Bone marrow (tissue), 2 donors: ENCODE measurements at regions not wholly inside any gene's neighbourhood (a gene's known extent, or its start where the extent isn't known, plus 50 kb on each side); places are given as distances from the start of the nearest gene placed in this dataset.

Source experiments
- DNase-seq, 2 donors: peaks; one replicate each; lab custom pipeline; 2025; lab: John Stamatoyannopoulos, UW

DNA sequence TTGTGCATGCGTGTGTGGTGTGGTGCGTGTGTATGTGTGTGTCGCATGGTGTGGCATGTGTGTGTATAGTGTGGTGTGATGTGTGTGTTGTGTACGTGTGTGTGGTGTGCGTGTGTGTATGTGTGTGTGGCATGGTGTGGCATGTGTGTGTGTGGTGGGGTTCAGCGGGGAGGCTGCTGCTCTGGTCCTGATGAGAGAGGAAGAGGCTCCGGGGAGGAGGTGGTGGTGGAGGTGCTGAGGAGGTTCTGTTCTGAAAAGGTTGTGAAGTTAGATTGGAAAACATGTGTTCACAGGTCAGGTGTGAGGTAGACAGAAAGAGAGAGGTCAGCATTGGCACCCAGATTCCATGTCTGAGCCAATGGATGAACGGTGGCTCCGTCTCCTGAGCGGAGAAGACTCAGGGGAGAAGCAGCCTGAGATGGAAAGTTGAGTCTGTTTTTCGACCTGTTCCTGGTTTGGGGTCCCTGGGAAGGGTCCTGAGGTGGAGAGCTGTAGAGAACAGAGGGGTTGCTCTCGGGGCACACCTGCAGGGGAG lies 67.2 kb upstream of the HDAC4 start:
- DNase-seq: no peak

- DNase-seq: no peak
Measured at GRCh38 chr2:239467281-239467955, 66.6 kb upstream of the HDAC4 start.

DNA sequence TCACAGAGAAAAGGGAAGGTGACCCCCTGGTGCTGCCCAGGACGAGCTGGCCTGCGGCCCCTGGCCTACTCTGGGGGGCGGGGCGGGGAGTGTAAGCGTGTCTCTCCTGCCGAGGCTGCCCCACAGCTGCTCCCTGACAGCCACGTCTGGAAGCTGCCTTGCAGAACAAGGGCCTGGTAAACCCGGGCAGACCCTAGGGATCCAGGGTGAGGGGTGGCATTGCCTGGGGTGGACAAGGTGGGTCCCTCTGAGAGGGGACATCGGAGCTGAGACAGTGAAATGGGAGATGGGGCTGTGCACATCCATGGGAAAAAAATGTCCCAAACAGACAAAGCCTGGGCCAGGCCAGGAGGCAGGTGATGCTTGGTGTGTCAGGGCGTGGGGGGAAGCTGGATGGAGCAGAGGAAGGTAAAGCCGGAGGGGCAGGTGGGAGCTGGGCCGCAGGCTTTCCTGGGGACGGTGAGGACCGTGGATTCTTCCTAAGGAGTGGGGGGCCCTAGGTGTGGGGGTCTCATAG lies 66.0 kb upstream of the HDAC4 start:
- DNase-seq: no peak

GRCh38 chr2:239466061-239466754 lies 65.4 kb upstream of the HDAC4 start:
- no peak for DNase-seq

DNA sequence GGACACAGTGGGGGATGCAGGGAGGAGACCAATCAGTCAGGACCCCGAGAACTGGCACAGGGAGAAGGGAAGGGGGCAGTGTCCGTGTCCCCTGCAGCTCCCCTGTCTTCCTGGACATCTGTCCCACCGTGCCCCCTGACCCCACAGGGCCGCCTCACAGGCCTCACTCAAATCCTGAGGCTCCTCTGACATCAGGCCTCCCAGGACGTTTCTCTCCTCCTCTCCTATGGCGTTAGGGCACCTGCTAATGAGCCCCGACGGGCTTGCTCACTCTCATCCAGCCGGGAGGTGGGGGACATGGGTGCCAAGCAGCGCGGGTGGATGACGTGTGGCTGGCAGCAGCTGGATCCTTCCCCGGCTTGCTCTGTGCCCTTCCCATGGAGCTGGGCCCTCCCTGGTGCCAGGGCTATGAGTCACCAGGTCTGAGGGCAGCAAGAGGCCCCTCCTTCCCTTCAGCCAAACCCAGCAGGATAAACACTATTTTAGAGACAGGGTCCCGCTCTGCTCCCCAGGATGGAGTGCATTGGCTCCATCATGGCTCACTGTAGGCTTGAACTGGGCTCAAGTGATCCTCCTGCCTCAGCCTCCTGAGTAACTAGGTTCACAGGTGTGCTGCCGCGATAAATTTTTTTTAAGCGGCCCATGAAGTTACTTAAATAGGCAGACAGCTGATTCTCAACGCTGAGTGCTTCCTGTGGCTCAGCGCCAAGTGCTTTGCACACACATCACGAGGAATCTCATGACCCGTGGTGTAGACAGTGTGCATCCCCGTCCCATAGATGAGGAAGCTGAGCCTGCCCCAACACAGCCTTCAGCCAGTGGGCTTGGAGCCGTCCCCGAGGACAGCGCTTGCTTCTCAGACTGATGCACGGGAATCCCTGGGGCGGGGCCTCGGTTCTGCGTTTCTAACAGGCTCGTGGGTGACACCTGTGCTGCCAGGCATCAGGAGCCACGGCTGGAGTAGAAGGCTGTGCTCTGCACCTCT lies 64.5 kb upstream of the HDAC4 start:
- peak in 1 of 2 donors; percentile 37 for DNase-seq

GRCh38 chr2:239464166-239465016 lies 63.6 kb upstream of the HDAC4 start:
- no peak for DNase-seq

DNA sequence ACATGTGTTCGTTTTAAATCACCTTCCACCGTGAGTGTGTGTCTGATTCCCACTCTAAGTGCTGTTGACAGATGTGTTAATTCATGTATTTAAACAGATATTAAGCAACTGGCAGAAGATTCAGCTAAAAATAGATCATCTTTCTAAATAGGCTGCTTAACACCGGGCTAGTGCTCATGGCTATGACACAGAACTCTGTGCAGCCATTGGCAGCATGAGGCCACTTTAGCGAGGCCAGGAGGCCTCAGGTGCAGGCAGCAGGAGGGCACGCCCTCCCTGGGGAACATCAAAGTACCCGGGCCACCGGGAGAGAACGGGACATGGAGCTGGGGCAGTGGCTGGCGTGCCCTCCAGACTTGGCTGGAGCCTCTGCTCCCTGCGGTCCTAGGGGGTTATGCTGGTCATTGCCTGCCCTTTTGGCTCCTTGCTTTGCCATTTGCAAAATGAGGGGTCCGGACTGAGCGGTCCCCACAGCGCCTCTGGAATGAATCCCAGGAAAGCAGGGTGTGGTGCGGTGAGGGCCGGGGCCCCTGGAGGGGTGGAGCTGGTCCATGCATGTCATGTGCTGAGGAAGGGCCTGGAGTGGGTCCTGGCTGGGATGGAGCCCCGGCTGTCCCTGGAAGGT lies 62.8 kb upstream of the HDAC4 start:
- no peak for DNase-seq

GRCh38 chr2:239462671-239463506 lies 62.1 kb upstream of the HDAC4 start:
- no peak for DNase-seq

- DNase-seq: no peak
Measured at GRCh38 chr2:239462191-239462515, 61.3 kb upstream of the HDAC4 start.

DNA sequence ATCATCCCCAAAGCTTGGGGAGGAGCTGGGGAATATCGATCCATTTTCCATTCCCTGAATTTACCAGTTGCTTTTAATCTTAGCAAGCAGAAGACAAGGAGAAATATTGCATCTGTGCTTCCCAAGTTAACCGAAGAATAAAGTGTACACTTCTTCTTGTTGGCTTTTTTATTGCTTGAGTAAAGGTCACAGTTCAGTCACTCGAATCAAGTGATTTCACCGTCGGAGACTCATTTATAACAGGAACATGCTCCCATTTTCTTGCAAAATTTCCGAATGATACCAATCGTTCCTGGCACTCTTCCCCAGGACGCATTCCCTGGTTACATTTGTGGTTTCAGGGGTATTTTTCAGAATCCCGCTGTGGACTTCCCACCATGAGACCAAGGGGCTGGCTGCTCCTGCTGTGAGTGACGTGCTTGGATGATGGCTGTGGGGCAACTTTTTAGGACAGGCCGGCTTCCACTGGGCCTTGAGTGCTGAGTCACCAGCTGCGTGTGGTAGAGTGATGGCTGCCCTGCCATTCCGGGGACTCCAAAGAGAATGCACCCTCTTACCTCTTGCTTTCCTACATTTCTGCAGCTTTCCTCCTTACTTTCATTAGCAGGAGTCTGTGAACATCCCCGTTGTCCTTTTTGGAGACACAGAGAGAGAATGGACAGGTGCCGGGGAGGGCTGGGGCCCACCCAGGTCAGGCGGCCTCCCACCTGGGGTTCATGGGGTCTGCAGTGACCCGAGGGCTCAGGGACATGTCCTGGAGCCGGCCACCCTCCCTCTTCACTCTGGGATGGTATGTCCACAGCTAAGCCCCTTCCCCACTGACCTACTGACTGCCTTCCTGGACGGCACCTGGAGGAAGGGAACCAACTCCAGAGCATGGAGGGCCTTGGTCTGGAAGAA lies 60.7 kb upstream of the HDAC4 start:
- DNase-seq: no peak

DNA sequence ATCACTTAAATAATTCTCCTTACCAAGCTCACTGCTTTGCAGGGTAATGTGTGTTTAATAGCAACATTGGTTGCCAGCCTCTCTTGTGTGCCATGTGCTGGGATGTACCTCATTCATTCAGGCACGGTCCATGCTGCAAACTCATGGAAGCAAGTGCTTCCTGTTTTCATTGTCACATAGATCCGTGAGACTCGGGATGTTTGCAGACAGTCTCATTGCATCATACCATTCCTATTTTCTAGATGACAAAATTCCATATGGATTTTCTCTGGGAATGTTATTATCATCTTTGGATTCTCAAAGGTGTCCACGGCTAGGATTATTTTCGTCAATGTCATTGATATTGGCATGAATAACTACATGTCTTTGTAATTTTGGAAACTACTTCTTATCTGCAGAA lies 60.0 kb upstream of the HDAC4 start:
- no peak for DNase-seq

DNA sequence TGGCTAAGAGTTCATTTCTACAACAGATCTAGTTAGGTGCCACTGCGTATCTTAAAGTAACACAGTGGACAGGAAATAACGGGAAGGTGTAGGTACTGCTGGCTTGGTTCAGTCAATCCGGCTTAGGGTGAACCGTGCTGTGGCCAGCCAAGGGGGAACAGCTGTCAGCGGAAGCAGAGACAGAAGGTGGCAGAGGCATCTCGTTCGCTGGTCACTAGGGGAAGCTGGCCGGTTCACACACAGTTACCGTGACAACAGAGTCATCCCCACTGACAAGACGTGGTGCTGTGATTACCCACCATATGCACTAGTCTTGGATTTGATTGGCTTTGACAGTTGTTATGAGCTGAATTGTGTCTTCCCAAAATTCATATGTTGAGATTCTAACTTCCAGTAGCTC lies 58.8 kb upstream of the HDAC4 start:
- DNase-seq: no peak

- DNase-seq: no peak
Measured at GRCh38 chr2:239459056-239459455, 58.2 kb upstream of the HDAC4 start.

DNA sequence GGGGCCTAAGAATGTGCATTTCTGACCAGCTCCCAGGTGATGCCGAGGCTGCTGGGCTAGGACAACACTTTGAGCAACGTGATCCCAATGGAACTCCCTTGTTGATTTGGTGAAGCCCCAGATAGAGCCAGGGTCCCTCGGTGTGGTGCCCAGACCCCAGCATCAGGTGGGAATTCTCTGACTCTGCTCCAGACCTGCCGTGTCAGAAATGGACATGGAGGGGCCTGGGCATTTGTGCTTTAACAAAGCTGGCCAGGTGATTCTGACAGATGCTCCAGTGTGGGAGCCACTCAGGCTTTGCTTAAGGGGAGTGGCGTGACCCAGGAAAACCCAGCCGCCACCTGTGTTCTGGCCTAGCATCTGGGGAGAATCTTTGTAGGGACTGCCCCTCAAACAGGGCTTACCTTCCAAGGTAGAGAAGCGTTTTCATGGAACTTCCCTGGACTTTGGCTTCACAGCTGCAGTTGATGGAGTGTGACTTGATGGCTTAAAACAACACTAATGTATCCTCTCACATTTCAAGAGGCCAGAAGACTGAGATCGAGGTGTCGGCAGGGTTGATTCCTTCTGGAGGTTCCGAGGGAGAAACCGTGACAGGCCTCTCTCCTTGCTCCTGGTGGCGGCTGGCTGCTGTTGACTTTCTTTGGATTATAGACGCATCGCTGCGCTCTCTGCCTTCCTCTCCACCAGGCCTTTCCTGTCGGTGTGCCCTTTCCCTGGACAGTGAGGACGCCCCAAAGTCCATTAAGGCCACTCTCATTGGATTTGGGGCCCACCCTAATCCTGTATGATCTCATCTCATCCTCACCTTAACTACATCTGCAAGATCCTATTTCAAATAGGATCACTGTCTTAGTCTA lies 57.0 kb upstream of the HDAC4 start:
- DNase-seq: no peak

- no peak for DNase-seq
Measured at GRCh38 chr2:239456940-239457339, 56.1 kb upstream of the HDAC4 start.

- no peak for DNase-seq
Measured at GRCh38 chr2:239455436-239456203, 54.8 kb upstream of the HDAC4 start.

GRCh38 chr2:239454507-239454906 lies 53.7 kb upstream of the HDAC4 start:
- no peak for DNase-seq
